ENCODE measurements at regions not wholly inside any gene's neighbourhood (a gene's known extent, or its start where the extent isn't known, plus 50 kb on each side); places are given as distances from the start of the nearest gene placed in this dataset.

- TF ChIP-seq CTCF (IDR thresholded peaks at IDR 0.05): no peak
- TF ChIP-seq SIN3A (IDR thresholded peaks at IDR 0.05; ENCODE audit: borderline replicate concordance, insufficient read depth, low read depth, low read length): no peak
- TF ChIP-seq REST (IDR thresholded peaks at IDR 0.05; ENCODE audit: insufficient read depth in 1 of 2, low read depth in 2 of 2, low read length in 1 of 2): no peak
- no peak for TF ChIP-seq POLR2AphosphoS5 (IDR thresholded peaks at IDR 0.05; ENCODE audit: low read depth, low read length)
- TF ChIP-seq TCF7L2 (IDR thresholded peaks at IDR 0.05; ENCODE audit: low read depth, low read length): no peak
Measured at GRCh38 chr20:43800186-43800585, 73.4 kb upstream of the GTSF1L start.

Measured in Panc1 (cell line).